22Rv1 (cell line): ENCODE measurements at regions not wholly inside any gene's neighbourhood (a gene's known extent, or its start where the extent isn't known, plus 50 kb on each side); places are given as distances from the start of the nearest gene placed in this dataset.

Source experiments
- CTCF ChIP-seq: fragments of 450-650 bp; IDR thresholded peaks from 2 replicates; pipeline ENCODE4 v1.5.1; 2017; ENCODE audit warnings: mild to moderate bottlenecking
- ZFX ChIP-seq: fragments of 450-650 bp; IDR thresholded peaks from 2 replicates; pipeline ENCODE4 v1.6.1; 2017; ENCODE audit warnings: antibody characterized with exemption, borderline replicate concordance

DNA sequence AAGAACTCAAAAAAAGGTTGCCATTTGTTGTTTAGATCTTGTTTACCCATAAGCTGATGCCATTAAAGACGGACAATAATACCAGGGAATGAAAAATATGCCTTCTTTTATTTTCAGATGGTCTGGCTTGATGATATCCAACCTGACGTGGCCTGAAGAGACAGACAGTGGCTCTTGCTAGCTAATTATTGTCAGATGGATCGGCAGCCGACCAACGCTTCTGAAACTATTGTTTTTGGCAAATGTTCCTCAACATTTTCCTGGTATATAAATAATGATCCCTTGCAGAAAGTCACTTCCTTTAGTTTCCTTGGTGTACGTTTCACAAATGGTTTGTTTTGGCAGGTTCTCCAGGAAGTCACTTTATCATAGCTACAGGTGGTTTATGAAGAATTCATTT is 290.9 kb upstream of the TSHZ2 start:
- TF ChIP-seq CTCF (no peak), ZFX (no peak)
